B cell (primary cell): ENCODE measurements at regions not wholly inside any gene's neighbourhood (a gene's known extent, or its start where the extent isn't known, plus 50 kb on each side); places are given as distances from the start of the nearest gene placed in this dataset.

ENCODE experiments used
- CTCF ChIP-seq: fragments of 200-600 bp; IDR thresholded peaks from one replicate; pipeline ENCODE4 v1.8.0; 2022; ENCODE audit warnings: antibody characterized with exemption, mild to moderate bottlenecking
- EZH2 ChIP-seq: IDR thresholded peaks from 2 replicates; pipeline ENCODE4 v1.6.1; 2012; ENCODE audit warnings: borderline replicate concordance, low read depth, mild to moderate bottlenecking, moderate library complexity, low read length; ENCODE audit not compliant: insufficient read depth, poor library complexity, severe bottlenecking

GRCh38 chr6:40710626-40711330 is 123.6 kb upstream of the LRFN2 start:
- TF ChIP-seq CTCF (no peak), EZH2 (no peak)
